ENCODE measurements at regions not wholly inside any gene's neighbourhood (a gene's known extent, or its start where the extent isn't known, plus 50 kb on each side); places are given as distances from the start of the nearest gene placed in this dataset.

DNA sequence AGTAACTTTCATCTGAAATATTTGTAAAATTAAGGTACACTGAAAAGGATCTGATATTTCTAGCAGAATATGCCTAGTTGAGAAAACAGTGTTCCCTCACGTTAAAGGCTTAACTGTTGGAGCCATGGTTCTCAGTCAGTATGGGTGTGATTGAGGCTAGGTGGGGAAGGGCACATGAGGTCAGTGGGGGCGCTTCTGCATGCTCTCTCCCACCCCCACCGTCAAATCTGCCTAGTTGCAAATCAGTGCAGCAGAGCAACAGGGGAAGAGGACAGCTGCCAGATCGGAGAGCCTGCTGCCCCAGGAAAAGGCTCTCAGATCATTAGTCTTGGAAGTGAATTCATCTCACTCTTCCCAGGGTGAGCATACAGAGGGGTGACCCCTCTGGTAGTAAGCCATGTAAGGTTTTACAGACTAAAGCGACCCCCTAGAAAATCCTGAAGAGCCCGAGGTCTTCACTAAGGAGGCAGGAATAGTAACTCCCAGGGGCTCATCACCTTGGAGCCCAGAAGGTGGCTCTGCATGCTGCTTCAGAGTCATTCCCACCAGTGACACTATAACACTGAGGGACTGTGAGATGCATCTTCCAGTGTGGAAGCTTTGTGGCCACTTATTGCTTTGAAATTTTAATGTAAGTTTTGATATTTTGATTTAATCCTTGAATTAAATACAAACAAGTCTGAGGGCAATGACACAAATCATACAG, 83.1 kb upstream of the BARHL2 start:
- TF ChIP-seq POLR2AphosphoS5 (IDR thresholded peaks at IDR 0.05; ENCODE audit: low read depth): no peak
- TF ChIP-seq SPI1 (IDR thresholded peaks at IDR 0.05; ENCODE audit: borderline replicate concordance, low read depth): no peak
- Histone ChIP-seq H3K27me3 (ENCODE audit: insufficient read depth, poor library complexity, severe bottlenecking) (peaks cover 2% of the 10 kb centered on the region), H3K4me3 (replicated peaks; ENCODE audit: insufficient read depth, low read length) (no peak overlapping the region), H3K27ac (replicated peaks) (no peak overlapping the region)
- no peak for DNase-seq (ENCODE audit: low read depth in 1 of 2, low spot score in 1 of 2)

DNA sequence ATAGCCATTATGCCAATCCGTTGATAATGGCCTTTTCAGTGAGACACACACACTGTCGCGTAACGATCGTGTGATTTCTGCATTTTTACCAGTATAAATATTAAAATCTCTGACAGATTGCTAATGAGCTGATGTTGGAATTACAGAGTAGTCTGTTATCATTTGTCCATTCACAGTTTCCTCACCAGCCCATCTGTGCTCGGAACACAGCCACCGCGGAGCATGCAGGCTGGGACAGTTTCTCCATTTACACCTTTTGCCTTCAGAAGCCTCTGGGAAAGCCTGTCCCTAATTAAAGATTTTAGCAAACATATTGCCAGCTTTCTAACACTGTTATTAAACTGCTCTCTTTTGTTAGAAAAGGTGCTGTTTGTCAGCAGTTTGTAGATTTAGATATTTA, 82.2 kb upstream of the BARHL2 start:
- TF ChIP-seq GABPA (IDR thresholded peaks at IDR 0.05; ENCODE audit: low read depth) (no peak), SPI1 (IDR thresholded peaks at IDR 0.05; ENCODE audit: borderline replicate concordance, low read depth) (no peak), POLR2AphosphoS5 (IDR thresholded peaks at IDR 0.05; ENCODE audit: low read depth) (no peak)
- TF ChIP-seq, protein P1, sequence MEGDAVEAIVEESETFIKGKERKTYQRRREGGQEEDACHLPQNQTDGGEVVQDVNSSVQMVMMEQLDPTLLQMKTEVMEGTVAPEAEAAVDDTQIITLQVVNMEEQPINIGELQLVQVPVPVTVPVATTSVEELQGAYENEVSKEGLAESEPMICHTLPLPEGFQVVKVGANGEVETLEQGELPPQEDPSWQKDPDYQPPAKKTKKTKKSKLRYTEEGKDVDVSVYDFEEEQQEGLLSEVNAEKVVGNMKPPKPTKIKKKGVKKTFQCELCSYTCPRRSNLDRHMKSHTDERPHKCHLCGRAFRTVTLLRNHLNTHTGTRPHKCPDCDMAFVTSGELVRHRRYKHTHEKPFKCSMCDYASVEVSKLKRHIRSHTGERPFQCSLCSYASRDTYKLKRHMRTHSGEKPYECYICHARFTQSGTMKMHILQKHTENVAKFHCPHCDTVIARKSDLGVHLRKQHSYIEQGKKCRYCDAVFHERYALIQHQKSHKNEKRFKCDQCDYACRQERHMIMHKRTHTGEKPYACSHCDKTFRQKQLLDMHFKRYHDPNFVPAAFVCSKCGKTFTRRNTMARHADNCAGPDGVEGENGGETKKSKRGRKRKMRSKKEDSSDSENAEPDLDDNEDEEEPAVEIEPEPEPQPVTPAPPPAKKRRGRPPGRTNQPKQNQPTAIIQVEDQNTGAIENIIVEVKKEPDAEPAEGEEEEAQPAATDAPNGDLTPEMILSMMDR (IDR thresholded peaks at IDR 0.05; ENCODE audit: insufficient read depth, low read length): no peak
- TF ChIP-seq, protein P2, sequence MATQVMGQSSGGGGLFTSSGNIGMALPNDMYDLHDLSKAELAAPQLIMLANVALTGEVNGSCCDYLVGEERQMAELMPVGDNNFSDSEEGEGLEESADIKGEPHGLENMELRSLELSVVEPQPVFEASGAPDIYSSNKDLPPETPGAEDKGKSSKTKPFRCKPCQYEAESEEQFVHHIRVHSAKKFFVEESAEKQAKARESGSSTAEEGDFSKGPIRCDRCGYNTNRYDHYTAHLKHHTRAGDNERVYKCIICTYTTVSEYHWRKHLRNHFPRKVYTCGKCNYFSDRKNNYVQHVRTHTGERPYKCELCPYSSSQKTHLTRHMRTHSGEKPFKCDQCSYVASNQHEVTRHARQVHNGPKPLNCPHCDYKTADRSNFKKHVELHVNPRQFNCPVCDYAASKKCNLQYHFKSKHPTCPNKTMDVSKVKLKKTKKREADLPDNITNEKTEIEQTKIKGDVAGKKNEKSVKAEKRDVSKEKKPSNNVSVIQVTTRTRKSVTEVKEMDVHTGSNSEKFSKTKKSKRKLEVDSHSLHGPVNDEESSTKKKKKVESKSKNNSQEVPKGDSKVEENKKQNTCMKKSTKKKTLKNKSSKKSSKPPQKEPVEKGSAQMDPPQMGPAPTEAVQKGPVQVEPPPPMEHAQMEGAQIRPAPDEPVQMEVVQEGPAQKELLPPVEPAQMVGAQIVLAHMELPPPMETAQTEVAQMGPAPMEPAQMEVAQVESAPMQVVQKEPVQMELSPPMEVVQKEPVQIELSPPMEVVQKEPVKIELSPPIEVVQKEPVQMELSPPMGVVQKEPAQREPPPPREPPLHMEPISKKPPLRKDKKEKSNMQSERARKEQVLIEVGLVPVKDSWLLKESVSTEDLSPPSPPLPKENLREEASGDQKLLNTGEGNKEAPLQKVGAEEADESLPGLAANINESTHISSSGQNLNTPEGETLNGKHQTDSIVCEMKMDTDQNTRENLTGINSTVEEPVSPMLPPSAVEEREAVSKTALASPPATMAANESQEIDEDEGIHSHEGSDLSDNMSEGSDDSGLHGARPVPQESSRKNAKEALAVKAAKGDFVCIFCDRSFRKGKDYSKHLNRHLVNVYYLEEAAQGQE (IDR thresholded peaks at IDR 0.05; ENCODE audit: insufficient replicate concordance, low read depth): no peak
- Histone ChIP-seq H3K27ac (replicated peaks) (no peak overlapping the region), H3K27me3 (ENCODE audit: insufficient read depth, poor library complexity, severe bottlenecking) (peaks cover 4% of the 10 kb centered on the region), H3K4me3 (replicated peaks; ENCODE audit: insufficient read depth, low read length) (no peak overlapping the region)
- no peak for DNase-seq (ENCODE audit: low read depth in 1 of 2, low spot score in 1 of 2)

DNA sequence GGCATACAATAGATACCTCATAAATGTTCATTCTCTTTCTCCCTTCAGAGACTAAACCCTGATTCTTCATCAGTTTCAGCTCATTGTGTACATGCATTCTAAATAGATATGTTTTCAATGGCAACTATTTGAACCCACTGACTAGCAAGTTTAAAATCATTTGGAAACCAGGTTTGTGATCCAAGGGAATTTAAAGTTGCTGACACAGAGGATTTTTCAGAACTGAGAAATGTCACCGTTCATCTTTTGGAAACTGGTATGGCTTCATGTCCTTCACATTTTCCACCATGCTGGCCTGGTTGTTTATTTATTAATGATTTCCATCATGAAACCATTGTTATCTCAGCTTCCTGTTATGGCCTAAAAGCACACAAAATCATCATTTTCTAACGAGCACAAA, 81.8 kb upstream of the BARHL2 start:
- no peak for TF ChIP-seq SPI1 (IDR thresholded peaks at IDR 0.05; ENCODE audit: borderline replicate concordance, low read depth)
- no peak overlapping the region for H3K4me3 ChIP-seq (replicated peaks; ENCODE audit: insufficient read depth, low read length)
- H3K27ac ChIP-seq (replicated peaks): no peak overlapping the region
- no peak for DNase-seq (ENCODE audit: low read depth in 1 of 2, low spot score in 1 of 2)
- H3K27me3 ChIP-seq (ENCODE audit: insufficient read depth, poor library complexity, severe bottlenecking): peaks cover 2% of the 10 kb centered on the region

DNA sequence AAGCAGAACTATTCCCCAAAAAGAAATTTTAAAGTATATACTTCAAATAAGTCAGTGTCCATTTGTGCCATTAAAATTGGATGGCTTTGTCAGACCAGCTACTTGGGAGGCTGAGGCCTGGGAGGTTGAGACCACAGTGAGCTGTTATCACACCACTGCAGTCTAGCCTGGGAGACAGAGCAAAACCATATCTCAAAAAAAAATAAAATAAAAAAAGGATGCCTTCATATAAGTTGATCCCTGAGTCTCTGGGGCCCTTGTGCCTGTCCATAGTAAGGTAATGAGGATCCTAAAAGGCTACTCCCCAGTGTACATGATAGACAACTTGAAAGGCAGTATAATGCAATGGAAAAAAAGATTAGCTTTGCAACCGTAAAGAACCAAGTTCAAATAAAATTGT, 81.2 kb upstream of the BARHL2 start:
- H3K4me3 ChIP-seq (replicated peaks; ENCODE audit: insufficient read depth, low read length): no peak overlapping the region
- DNase-seq (ENCODE audit: low read depth in 1 of 2, low spot score in 1 of 2): no peak
- H3K27me3 ChIP-seq (ENCODE audit: insufficient read depth, poor library complexity, severe bottlenecking): peaks cover 2% of the 10 kb centered on the region
- TF ChIP-seq, protein P2 (IDR thresholded peaks at IDR 0.05; ENCODE audit: insufficient replicate concordance, low read depth): no peak
- no peak for TF ChIP-seq SPI1 (IDR thresholded peaks at IDR 0.05; ENCODE audit: borderline replicate concordance, low read depth)
- TF ChIP-seq, protein P1 (IDR thresholded peaks at IDR 0.05; ENCODE audit: insufficient read depth, low read length): no peak
- TF ChIP-seq POLR2AphosphoS5 (IDR thresholded peaks at IDR 0.05; ENCODE audit: low read depth): no peak
- TF ChIP-seq GABPA (IDR thresholded peaks at IDR 0.05; ENCODE audit: low read depth): no peak
- H3K27ac ChIP-seq (replicated peaks): no peak overlapping the region

DNA sequence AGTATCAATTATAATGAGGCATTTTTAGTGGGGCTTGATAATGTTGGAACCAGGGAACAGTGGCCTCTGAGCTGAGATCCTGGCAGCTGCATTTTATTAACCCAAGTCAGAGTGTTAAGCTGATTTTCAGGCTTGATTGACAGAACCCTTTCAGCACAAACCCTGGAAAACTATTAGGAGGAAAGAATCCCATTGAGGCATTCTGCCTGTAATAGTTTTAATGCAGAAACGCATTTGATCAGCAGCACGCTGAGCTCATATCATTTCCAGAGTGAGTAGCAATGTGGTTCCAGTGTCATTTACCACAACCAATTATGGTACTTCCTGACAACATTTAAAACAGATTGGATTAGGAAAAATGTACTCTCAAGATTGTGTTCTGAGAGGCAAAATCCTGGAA, 78.3 kb upstream of the BARHL2 start:
- no peak for DNase-seq (ENCODE audit: low read depth in 1 of 2, low spot score in 1 of 2)
- TF ChIP-seq, protein P2 (IDR thresholded peaks at IDR 0.05; ENCODE audit: insufficient replicate concordance, low read depth): no peak
- TF ChIP-seq SPI1 (IDR thresholded peaks at IDR 0.05; ENCODE audit: borderline replicate concordance, low read depth): no peak
- TF ChIP-seq, protein P1 (IDR thresholded peaks at IDR 0.05; ENCODE audit: insufficient read depth, low read length): no peak
- TF ChIP-seq GABPA (IDR thresholded peaks at IDR 0.05; ENCODE audit: low read depth): no peak
- TF ChIP-seq POLR2AphosphoS5 (IDR thresholded peaks at IDR 0.05; ENCODE audit: low read depth): no peak
- Histone ChIP-seq H3K27ac (replicated peaks) (no peak overlapping the region), H3K4me3 (replicated peaks; ENCODE audit: insufficient read depth, low read length) (no peak overlapping the region), H3K27me3 (ENCODE audit: insufficient read depth, poor library complexity, severe bottlenecking) (peaks cover 2% of the 10 kb centered on the region)

Data from HL-60 (cell line).